Ishikawa (cell line): ENCODE measurements at regions not wholly inside any gene's neighbourhood (a gene's known extent, or its start where the extent isn't known, plus 50 kb on each side); places are given as distances from the start of the nearest gene placed in this dataset.

Experiments used
- CEBPB ChIP-seq: IDR thresholded peaks from 2 replicates; pipeline ENCODE4 v1.6.1; 2012
- EGR1 ChIP-seq: IDR thresholded peaks from 2 replicates; pipeline ENCODE4 v1.6.1; 2012
- EP300 ChIP-seq: IDR thresholded peaks from 2 replicates; pipeline ENCODE4 v1.6.1; 2012; ENCODE audit warnings: borderline replicate concordance
- FOXM1 ChIP-seq: IDR thresholded peaks from 2 replicates; pipeline ENCODE4 v1.6.1; 2012; ENCODE audit warnings: low read depth, borderline replicate concordance
- NFIC ChIP-seq: IDR thresholded peaks from 2 replicates; pipeline ENCODE4 v1.6.1; 2012
- RAD21 ChIP-seq: IDR thresholded peaks from 2 replicates; pipeline ENCODE4 v1.6.1; 2012; ENCODE audit warnings: low read depth
- TAF1 ChIP-seq: IDR thresholded peaks from 2 replicates; pipeline ENCODE4 v1.6.1; 2012; ENCODE audit warnings: low read depth, mild to moderate bottlenecking
- TEAD4 ChIP-seq: IDR thresholded peaks from 2 replicates; pipeline ENCODE4 v1.6.1; 2012
- YY1 ChIP-seq: IDR thresholded peaks from 2 replicates; pipeline ENCODE4 v1.6.1; 2012; ENCODE audit warnings: low read depth
- TF ChIP-seq, protein P1 (sequence below): IDR thresholded peaks from 2 replicates; pipeline ENCODE4 v1.6.1; 2012

GRCh38 chr10:29896053-29896452 is 163.3 kb downstream of the JCAD start:
- TF ChIP-seq RAD21 = no peak
- TF ChIP-seq, protein P1, sequence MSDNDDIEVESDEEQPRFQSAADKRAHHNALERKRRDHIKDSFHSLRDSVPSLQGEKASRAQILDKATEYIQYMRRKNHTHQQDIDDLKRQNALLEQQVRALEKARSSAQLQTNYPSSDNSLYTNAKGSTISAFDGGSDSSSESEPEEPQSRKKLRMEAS = no peak
- no peak for TF ChIP-seq EP300
- no peak for TF ChIP-seq EGR1
- TF ChIP-seq FOXM1 = no peak
- TF ChIP-seq TAF1 = no peak
- TF ChIP-seq TEAD4 = no peak
- no peak for TF ChIP-seq YY1
- TF ChIP-seq NFIC = no peak
- no peak for TF ChIP-seq CEBPB
